KMS-11 (cell line): ENCODE measurements at regions not wholly inside any gene's neighbourhood (a gene's known extent, or its start where the extent isn't known, plus 50 kb on each side); places are given as distances from the start of the nearest gene placed in this dataset.
"Not testable (repeated sequence)": the region's sequence is repeated elsewhere in the genome, so short reads cannot be mapped to it uniquely, and the experiment has no call there.

Experiments used
- H2AFZ ChIP-seq: fragments of 200-600 bp; sonication (generic); 2 replicates; pipeline ENCODE4 v1.6.1; 2016; ENCODE audit warnings: antibody characterized with exemption, mixed run types, low read depth
- H3K27ac ChIP-seq: fragments of 200-600 bp; sonication (generic); 2 replicates; pipeline ENCODE4 v1.6.1; 2016; ENCODE audit warnings: mild to moderate bottlenecking, mixed run types
- H3K27me3 ChIP-seq: fragments of 200-600 bp; sonication (generic); 2 replicates; pipeline ENCODE4 v1.6.1; 2017; ENCODE audit warnings: mild to moderate bottlenecking, low read depth, mixed run types, moderate library complexity; ENCODE audit not compliant: insufficient read depth
- H3K36me3 ChIP-seq: fragments of 200-600 bp; sonication (generic); 2 replicates; pipeline ENCODE4 v1.6.1; 2017; ENCODE audit warnings: mild to moderate bottlenecking, mixed run types; ENCODE audit not compliant: insufficient read depth
- H3K4me1 ChIP-seq: fragments of 200-600 bp; sonication (generic); 2 replicates; pipeline ENCODE4 v1.6.1; 2016; ENCODE audit warnings: mild to moderate bottlenecking, low read depth, mixed run types; ENCODE audit not compliant: poor library complexity, severe bottlenecking
- H3K4me2 ChIP-seq: fragments of 200-600 bp; sonication (generic); 2 replicates; pipeline ENCODE4 v1.7.0; 2016; ENCODE audit warnings: mild to moderate bottlenecking, mixed run types
- H3K4me3 ChIP-seq: fragments of 200-600 bp; sonication (generic); IDR thresholded peaks from 2 replicates; pipeline ENCODE4 v1.6.1; 2017; ENCODE audit warnings: low read depth, low read length, mixed read lengths; ENCODE audit not compliant: insufficient read depth
- H3K79me2 ChIP-seq: fragments of 200-600 bp; sonication (generic); 2 replicates; pipeline ENCODE4 v1.6.1; 2016; ENCODE audit warnings: low read depth, mixed run types; ENCODE audit not compliant: insufficient read depth
- H3K9ac ChIP-seq: fragments of 200-600 bp; sonication (generic); 2 replicates; pipeline ENCODE4 v1.6.1; 2016; ENCODE audit warnings: mild to moderate bottlenecking, mixed run types
- H4K20me1 ChIP-seq: fragments of 200-600 bp; sonication (generic); 2 replicates; pipeline ENCODE4 v1.6.1; 2016; ENCODE audit warnings: mild to moderate bottlenecking, mixed run types; ENCODE audit not compliant: insufficient read depth
- TF ChIP-seq, protein P1 (sequence below): fragments of 200-600 bp; sonication (generic); conservative IDR thresholded peaks from 2 replicates; pipeline ENCODE4 v1.6.1; 2017; ENCODE audit warnings: low read depth, mild to moderate bottlenecking, antibody characterized with exemption, low read length, moderate library complexity, mixed read lengths

DNA sequence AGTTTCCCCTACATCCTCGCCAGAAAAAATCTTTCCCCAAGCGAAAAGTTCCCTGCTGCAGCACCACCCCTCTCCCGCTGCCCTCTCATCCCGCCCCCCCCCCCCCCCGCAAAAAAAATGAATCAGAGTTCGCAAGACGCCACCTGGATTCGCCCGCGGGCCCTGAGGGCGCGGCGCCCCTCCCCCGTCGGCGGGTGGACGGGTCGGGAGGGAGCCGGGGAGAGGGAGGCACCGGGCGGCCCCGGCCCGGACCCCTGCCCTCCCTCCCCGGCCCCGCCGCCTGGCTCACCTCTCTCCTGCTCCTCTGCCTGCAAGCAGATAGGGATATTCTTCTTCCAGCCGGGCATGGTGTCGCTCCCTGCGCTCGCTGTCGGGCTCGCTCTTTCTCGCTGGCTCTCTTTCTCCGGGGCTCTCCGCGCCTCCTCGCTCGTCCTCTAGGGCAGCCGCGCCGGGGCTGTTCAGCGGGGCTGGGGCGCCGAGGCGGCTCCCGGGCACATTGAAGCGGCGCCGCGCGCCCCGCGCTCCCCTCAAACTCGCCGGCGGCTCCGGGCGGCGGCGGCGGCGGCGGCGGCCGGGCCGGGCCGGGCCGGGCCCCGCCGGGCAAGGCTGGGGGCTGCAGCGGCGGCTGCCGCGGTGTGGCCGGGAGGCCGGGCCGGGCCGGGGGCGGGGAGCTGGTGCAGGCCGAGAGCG is 200.3 kb upstream of the CAND1 start:
- peak overlapping the region; percentile 75 for H3K27ac ChIP-seq
- H2AFZ ChIP-seq: peak overlapping the region; percentile 97
- H3K9ac ChIP-seq: peak overlapping the region; percentile 75
- no peaks in the 10 kb centered on the region for H4K20me1 ChIP-seq
- no peaks in the 10 kb centered on the region; the same call in 1 of the 2 replicates for H3K79me2 ChIP-seq
- peak overlapping the region; percentile 75; the same call in 1 of the 2 replicates for H3K4me2 ChIP-seq
- TF ChIP-seq, protein P1, sequence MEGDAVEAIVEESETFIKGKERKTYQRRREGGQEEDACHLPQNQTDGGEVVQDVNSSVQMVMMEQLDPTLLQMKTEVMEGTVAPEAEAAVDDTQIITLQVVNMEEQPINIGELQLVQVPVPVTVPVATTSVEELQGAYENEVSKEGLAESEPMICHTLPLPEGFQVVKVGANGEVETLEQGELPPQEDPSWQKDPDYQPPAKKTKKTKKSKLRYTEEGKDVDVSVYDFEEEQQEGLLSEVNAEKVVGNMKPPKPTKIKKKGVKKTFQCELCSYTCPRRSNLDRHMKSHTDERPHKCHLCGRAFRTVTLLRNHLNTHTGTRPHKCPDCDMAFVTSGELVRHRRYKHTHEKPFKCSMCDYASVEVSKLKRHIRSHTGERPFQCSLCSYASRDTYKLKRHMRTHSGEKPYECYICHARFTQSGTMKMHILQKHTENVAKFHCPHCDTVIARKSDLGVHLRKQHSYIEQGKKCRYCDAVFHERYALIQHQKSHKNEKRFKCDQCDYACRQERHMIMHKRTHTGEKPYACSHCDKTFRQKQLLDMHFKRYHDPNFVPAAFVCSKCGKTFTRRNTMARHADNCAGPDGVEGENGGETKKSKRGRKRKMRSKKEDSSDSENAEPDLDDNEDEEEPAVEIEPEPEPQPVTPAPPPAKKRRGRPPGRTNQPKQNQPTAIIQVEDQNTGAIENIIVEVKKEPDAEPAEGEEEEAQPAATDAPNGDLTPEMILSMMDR: no peak
- H3K4me1 ChIP-seq: peaks cover 21% of the 10 kb centered on the region
- no peaks in the 10 kb centered on the region for H3K27me3 ChIP-seq
- H3K36me3 ChIP-seq: no peaks in the 10 kb centered on the region
- peak overlapping the region; percentile 47 for H3K4me3 ChIP-seq

DNA sequence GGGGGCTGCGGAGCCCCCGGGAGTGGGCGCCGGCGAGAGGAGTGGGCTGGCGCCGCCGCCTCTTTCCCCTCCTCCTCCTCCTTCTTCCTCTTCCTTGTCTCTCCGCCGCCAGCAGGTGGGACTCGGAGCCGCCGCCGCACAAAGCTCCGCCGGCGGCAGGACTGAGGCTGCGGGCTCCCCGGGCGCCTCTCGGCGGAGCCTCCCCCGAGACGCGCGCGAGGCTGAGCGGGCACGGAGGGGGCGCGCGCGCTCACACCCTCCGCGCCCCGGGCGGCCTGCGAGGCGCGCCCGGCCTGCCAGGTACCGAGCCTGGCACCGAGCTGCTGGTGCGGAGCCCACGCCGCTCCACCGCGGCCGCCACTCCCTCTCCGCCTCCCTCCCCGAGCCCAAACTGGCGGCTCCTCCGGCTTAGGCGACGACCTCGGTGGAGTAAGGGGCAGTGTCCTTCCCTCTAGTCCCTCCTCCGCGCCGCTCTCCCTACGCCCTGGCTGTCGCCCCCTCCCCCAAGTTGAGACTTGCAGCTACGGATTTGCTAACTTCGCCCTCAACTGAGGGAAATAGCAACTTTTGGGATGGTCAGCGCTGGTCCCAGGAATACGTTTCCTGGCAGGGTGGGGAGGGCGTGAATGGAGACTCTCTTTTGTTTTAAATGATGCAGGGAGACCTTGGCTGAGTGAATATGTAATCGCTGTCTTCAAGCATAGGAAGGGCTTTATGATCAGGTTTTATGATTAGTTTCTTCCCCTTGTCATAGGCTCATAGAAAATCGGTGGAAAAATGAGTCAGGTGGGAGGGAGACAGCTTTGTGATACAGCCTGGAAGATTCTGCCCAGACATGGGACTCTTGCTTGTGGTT is 199.5 kb upstream of the CAND1 start:
- peak overlapping the region; percentile 97 for H2AFZ ChIP-seq
- H3K4me3 ChIP-seq: peak overlapping the region; percentile 34
- H3K27me3 ChIP-seq: no peaks in the 10 kb centered on the region
- no peaks in the 10 kb centered on the region for H4K20me1 ChIP-seq
- H3K79me2 ChIP-seq: no peaks in the 10 kb centered on the region; the same call in 1 of the 2 replicates
- peaks cover 21% of the 10 kb centered on the region for H3K4me1 ChIP-seq
- H3K9ac ChIP-seq: peak overlapping the region; percentile 75
- H3K27ac ChIP-seq: no peak overlapping the region; the same call in 1 of the 2 replicates
- H3K4me2 ChIP-seq: peak overlapping the region; percentile 99
- TF ChIP-seq, protein P1: no peak
- H3K36me3 ChIP-seq: no peaks in the 10 kb centered on the region

DNA sequence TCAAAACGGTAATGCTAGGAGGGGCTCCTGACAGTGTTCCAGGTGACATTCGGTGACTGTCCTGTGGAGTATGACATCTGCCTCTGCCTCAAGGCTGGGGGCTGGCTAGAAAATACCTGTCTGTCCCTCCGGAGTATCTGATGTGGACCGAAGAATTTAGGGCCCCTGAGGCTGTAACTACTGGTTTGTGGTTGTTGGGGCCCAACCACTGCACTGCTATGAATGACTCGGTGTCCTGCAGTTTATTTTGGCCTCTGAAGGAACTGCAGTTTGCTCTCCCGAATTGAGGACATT is 198.9 kb upstream of the CAND1 start:
- TF ChIP-seq, protein P1: no peak
- Histone ChIP-seq H4K20me1 (no peaks in the 10 kb centered on the region), H3K36me3 (no peaks in the 10 kb centered on the region), H3K4me3 (peak overlapping the region; percentile 34), H3K4me1 (peaks cover 21% of the 10 kb centered on the region), H2AFZ (peak overlapping the region; percentile 97; the same call in 1 of the 2 replicates), H3K4me2 (peak overlapping the region; percentile 99), H3K27ac (no peak overlapping the region), H3K9ac (no peak overlapping the region; the same call in 1 of the 2 replicates), H3K79me2 (no peaks in the 10 kb centered on the region; the same call in 1 of the 2 replicates), H3K27me3 (no peaks in the 10 kb centered on the region)

DNA sequence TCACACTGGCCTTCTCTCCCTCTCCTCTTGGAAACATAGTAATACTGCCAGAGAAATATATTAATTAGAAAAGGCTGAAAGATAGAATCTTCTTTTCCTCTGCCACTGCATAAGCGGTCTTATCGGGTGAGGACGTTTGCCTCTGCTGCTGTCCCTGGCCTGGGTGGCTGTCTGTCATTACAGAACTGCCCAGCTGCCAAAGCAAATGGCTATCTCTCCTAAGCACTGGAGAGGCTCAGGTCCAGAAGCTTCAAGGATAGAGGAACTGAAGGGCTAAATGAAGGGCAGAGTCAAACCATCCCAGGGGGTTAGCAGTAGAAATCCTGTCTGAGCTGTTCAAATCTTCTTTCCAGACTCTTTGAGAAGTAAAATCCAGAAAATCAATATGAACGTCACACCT is 198.6 kb upstream of the CAND1 start:
- no peaks in the 10 kb centered on the region; the same call in 1 of the 2 replicates for H3K79me2 ChIP-seq
- TF ChIP-seq, protein P1: no peak
- peaks cover 21% of the 10 kb centered on the region for H3K4me1 ChIP-seq

DNA sequence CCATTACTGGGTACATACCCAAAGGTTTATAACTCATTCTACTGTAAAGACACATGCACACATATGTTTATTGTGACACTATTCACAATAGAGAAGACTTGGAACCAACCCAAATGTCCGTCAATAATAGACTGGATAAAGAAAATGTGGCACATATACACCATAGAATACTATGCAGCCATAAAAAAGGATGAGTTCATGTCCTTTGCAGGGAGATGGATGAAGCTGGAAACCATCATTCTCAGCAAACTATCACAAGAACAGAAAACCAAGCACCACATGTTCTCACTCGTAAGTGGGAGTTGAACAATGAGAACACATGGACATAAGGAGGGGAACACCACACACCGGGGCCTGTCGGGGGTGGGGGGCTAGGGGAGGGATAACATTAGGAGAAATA is 196.9 kb upstream of the CAND1 start:
- not testable (repeated sequence) for H3K9ac ChIP-seq, H3K4me3 ChIP-seq, H3K36me3 ChIP-seq, H3K79me2 ChIP-seq, H2AFZ ChIP-seq, H3K4me2 ChIP-seq, H4K20me1 ChIP-seq, H3K27me3 ChIP-seq, H3K27ac ChIP-seq
- peaks cover 20% of the 10 kb centered on the region for H3K4me1 ChIP-seq

More for the DNA sequence above, 198.6 kb upstream of the CAND1 start:
- no peaks in the 10 kb centered on the region for H3K27me3 ChIP-seq
- no peak overlapping the region for H3K27ac ChIP-seq
- peak overlapping the region; percentile 99; the same call in 1 of the 2 replicates for H3K4me2 ChIP-seq
- no peaks in the 10 kb centered on the region for H3K36me3 ChIP-seq
- H3K4me3 ChIP-seq: no peak overlapping the region
- no peak overlapping the region for H3K9ac ChIP-seq
- H4K20me1 ChIP-seq: no peaks in the 10 kb centered on the region
- H2AFZ ChIP-seq: no peak overlapping the region; the same call in 1 of the 2 replicates
